DND-41 (cell line): ENCODE measurements at regions not wholly inside any gene's neighbourhood (a gene's known extent, or its start where the extent isn't known, plus 50 kb on each side); places are given as distances from the start of the nearest gene placed in this dataset.

Source experiments
- ATAC-seq: fragments of 200-7000 bp; cut with Tn5 transposase; 3 replicates; pipeline ENCODE4 v1.9.1; 2021; ENCODE audit warnings: low read depth; ENCODE audit not compliant: insufficient read depth
- DNase-seq: peaks from one replicate; pipeline ENCODE4 v3.0.0-alpha.2; 2020
- H2AFZ ChIP-seq: 2 replicates; pipeline ENCODE4 v1.6.0; 2012; ENCODE audit warnings: low read depth, low read length
- H3K27ac ChIP-seq: 2 replicates; pipeline ENCODE4 v1.5.1; 2012; ENCODE audit warnings: low read length, inconsistent platforms
- H3K27me3 ChIP-seq: fragments of 200-600 bp; sonication (generic); 2 replicates; pipeline ENCODE4 v1.6.0; 2012; ENCODE audit warnings: low read length, mild to moderate bottlenecking, inconsistent platforms; ENCODE audit not compliant: insufficient read depth, poor library complexity
- H3K36me3 ChIP-seq: 2 replicates; pipeline ENCODE4 v1.5.1; 2012; ENCODE audit warnings: low read length, inconsistent platforms; ENCODE audit not compliant: insufficient read depth
- H3K4me1 ChIP-seq: 2 replicates; pipeline ENCODE4 v1.5.1; 2012; ENCODE audit warnings: mild to moderate bottlenecking, low read length; ENCODE audit not compliant: insufficient read depth
- H3K4me2 ChIP-seq: 2 replicates; pipeline ENCODE4 v1.6.0; 2012; ENCODE audit warnings: mild to moderate bottlenecking, moderate library complexity, low read length, inconsistent platforms; ENCODE audit not compliant: insufficient read depth
- H3K4me3 ChIP-seq, 2 experiments: fragments of 200-600 bp in 1 of 2; shearing (Covaris generic) in 1 of 2; 2 replicates each; pipeline ENCODE4 v1.5.1; 2012 to 2016; ENCODE audit warnings: inconsistent platforms in 2 of 2, low read length in 2 of 2, mild to moderate bottlenecking in 2 of 2, low read depth in 1 of 2, moderate library complexity in 1 of 2
- H3K79me2 ChIP-seq: 2 replicates; pipeline ENCODE4 v1.6.0; 2012; ENCODE audit warnings: low read length, inconsistent platforms; ENCODE audit not compliant: insufficient read depth
- H3K9ac ChIP-seq: 2 replicates; pipeline ENCODE4 v1.6.0; 2012; ENCODE audit warnings: low read depth, mild to moderate bottlenecking, inconsistent platforms, low read length, moderate library complexity
- H3K9me3 ChIP-seq: 2 replicates; pipeline ENCODE4 v1.5.1; 2012; ENCODE audit warnings: low read length, moderate library complexity, mild to moderate bottlenecking, inconsistent platforms; ENCODE audit not compliant: insufficient read depth, severe bottlenecking
- H4K20me1 ChIP-seq: 2 replicates; pipeline ENCODE4 v1.6.0; 2012; ENCODE audit warnings: low read length; ENCODE audit not compliant: insufficient read depth
- EZH2 ChIP-seq: IDR thresholded peaks from 3 replicates; pipeline ENCODE4 v1.6.1; 2012; ENCODE audit warnings: borderline replicate concordance, low read depth, mild to moderate bottlenecking, moderate library complexity, low read length, inconsistent platforms; ENCODE audit not compliant: severe bottlenecking
- TF ChIP-seq, protein P1 (sequence below): IDR thresholded peaks from 2 replicates; pipeline ENCODE4 v1.5.1; 2012; ENCODE audit warnings: borderline replicate concordance, low read length, moderate library complexity, mild to moderate bottlenecking; ENCODE audit not compliant: poor library complexity, severe bottlenecking; ENCODE audit errors: extremely low read depth

GRCh38 chr16:60074378-60074777 is 1340.3 kb upstream of the GOT2 start:
- no peak for TF ChIP-seq EZH2
- TF ChIP-seq, protein P1, sequence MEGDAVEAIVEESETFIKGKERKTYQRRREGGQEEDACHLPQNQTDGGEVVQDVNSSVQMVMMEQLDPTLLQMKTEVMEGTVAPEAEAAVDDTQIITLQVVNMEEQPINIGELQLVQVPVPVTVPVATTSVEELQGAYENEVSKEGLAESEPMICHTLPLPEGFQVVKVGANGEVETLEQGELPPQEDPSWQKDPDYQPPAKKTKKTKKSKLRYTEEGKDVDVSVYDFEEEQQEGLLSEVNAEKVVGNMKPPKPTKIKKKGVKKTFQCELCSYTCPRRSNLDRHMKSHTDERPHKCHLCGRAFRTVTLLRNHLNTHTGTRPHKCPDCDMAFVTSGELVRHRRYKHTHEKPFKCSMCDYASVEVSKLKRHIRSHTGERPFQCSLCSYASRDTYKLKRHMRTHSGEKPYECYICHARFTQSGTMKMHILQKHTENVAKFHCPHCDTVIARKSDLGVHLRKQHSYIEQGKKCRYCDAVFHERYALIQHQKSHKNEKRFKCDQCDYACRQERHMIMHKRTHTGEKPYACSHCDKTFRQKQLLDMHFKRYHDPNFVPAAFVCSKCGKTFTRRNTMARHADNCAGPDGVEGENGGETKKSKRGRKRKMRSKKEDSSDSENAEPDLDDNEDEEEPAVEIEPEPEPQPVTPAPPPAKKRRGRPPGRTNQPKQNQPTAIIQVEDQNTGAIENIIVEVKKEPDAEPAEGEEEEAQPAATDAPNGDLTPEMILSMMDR: no peak

GRCh38 chr16:60073376-60073775 is 1339.3 kb upstream of the GOT2 start:
- Histone ChIP-seq H3K36me3 (no peaks in the 10 kb centered on the region), H3K4me1 (no peaks in the 10 kb centered on the region), H4K20me1 (no peaks in the 10 kb centered on the region), H3K4me3 (no peak overlapping the region), H3K9me3 (no peaks in the 10 kb centered on the region), H3K9ac (no peak overlapping the region), H3K79me2 (no peaks in the 10 kb centered on the region), H2AFZ (no peak overlapping the region), H3K4me2 (no peak overlapping the region), H3K27ac (no peak overlapping the region), H3K27me3 (no peaks in the 10 kb centered on the region)
- no peak for DNase-seq
- no peak for ATAC-seq
- TF ChIP-seq, protein P1: no peak
- no peak for TF ChIP-seq EZH2

More at GRCh38 chr16:60074378-60074777, 1340.3 kb upstream of the GOT2 start:
- Histone ChIP-seq H3K27me3 (no peaks in the 10 kb centered on the region), H3K4me1 (no peaks in the 10 kb centered on the region), H3K4me2 (no peak overlapping the region), H3K36me3 (no peaks in the 10 kb centered on the region), H3K4me3 (no peak overlapping the region), H3K9me3 (no peaks in the 10 kb centered on the region), H3K27ac (no peak overlapping the region), H4K20me1 (no peaks in the 10 kb centered on the region), H3K9ac (no peak overlapping the region), H2AFZ (no peak overlapping the region), H3K79me2 (no peaks in the 10 kb centered on the region)
- DNase-seq (no peak), ATAC-seq (no peak)

DNA sequence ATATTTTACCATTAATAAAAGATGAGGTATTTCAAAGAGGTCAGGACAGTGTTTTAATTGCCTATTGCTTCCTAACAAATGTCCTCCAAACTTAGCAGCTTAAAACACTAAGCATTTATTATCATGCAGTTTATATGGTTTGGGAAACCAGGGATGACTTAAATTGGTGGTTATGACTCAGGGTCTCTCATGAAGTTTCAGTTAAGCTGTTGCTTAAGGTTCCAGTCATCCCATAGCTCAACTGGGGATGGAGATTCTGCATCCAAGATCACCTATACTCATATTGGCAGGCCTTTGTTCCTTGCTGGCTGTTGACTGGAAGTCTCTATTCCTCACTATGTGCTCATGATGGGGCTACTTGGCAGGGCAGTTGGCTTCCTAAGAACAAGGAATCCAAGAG is 1329.9 kb upstream of the GOT2 start:
- Histone ChIP-seq H3K79me2 (no peaks in the 10 kb centered on the region), H3K9ac (no peak overlapping the region), H3K27me3 (no peaks in the 10 kb centered on the region), H3K4me3 (no peak overlapping the region), H2AFZ (no peak overlapping the region), H3K4me2 (no peak overlapping the region), H3K4me1 (no peaks in the 10 kb centered on the region), H3K9me3 (no peaks in the 10 kb centered on the region), H4K20me1 (no peaks in the 10 kb centered on the region), H3K27ac (no peak overlapping the region), H3K36me3 (no peaks in the 10 kb centered on the region)
- no peak for ATAC-seq
- DNase-seq: no peak
- TF ChIP-seq, protein P1: no peak
- no peak for TF ChIP-seq EZH2

- H3K9ac ChIP-seq: no peak overlapping the region
- no peaks in the 10 kb centered on the region for H3K9me3 ChIP-seq
- no peaks in the 10 kb centered on the region for H3K4me1 ChIP-seq
- no peaks in the 10 kb centered on the region for H4K20me1 ChIP-seq
- H2AFZ ChIP-seq: no peak overlapping the region
- no peaks in the 10 kb centered on the region for H3K36me3 ChIP-seq
- ATAC-seq (no peak), DNase-seq (no peak)
- TF ChIP-seq, protein P1: no peak
- no peak for TF ChIP-seq EZH2
- no peaks in the 10 kb centered on the region for H3K79me2 ChIP-seq
- H3K27me3 ChIP-seq: no peaks in the 10 kb centered on the region
- H3K4me2 ChIP-seq: no peak overlapping the region
- H3K4me3 ChIP-seq: no peak overlapping the region
- no peak overlapping the region for H3K27ac ChIP-seq
Measured at GRCh38 chr16:60061396-60061795, 1327.3 kb upstream of the GOT2 start.
